ENCODE measurements at regions not wholly inside any gene's neighbourhood (a gene's known extent, or its start where the extent isn't known, plus 50 kb on each side); places are given as distances from the start of the nearest gene placed in this dataset.

- TF ChIP-seq, protein P1, sequence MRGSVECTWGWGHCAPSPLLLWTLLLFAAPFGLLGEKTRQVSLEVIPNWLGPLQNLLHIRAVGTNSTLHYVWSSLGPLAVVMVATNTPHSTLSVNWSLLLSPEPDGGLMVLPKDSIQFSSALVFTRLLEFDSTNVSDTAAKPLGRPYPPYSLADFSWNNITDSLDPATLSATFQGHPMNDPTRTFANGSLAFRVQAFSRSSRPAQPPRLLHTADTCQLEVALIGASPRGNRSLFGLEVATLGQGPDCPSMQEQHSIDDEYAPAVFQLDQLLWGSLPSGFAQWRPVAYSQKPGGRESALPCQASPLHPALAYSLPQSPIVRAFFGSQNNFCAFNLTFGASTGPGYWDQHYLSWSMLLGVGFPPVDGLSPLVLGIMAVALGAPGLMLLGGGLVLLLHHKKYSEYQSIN (CRISPR knock-in tag; IDR thresholded peaks at IDR 0.05; ENCODE audit: borderline replicate concordance) = no peak
- TF ChIP-seq ATF6 (CRISPR knock-in tag; conservative IDR thresholded peaks at IDR 0.05) (no peak), KMT2B (CRISPR knock-in tag; IDR thresholded peaks at IDR 0.05) (no peak), TRIM24 (CRISPR knock-in tag; IDR thresholded peaks at IDR 0.05) (no peak), ATF4 (CRISPR knock-in tag; IDR thresholded peaks at IDR 0.05) (0 out of 4 replicates have a peak, but pooled peaks of 1 of the 2 experiments have one; percentile 59), ZNF780A (CRISPR knock-in tag; IDR thresholded peaks at IDR 0.05) (no peak), PHF21A (CRISPR knock-in tag; IDR thresholded peaks at IDR 0.05) (no peak), ZNF850 (CRISPR knock-in tag; conservative IDR thresholded peaks at IDR 0.05) (no peak), ZSCAN20 (CRISPR knock-in tag; IDR thresholded peaks at IDR 0.05; ENCODE audit: borderline replicate concordance) (no peak), HDAC2 (CRISPR knock-in tag; IDR thresholded peaks at IDR 0.05) (peak; percentile 81), CENPBD1 (CRISPR knock-in tag; IDR thresholded peaks at IDR 0.05; ENCODE audit: borderline replicate concordance, low read depth) (no peak), HNRNPLL (IDR thresholded peaks at IDR 0.05; ENCODE audit: low read depth, low read length, poor library complexity, severe bottlenecking) (no peak), ZNF879 (CRISPR knock-in tag; IDR thresholded peaks at IDR 0.05) (no peak), HDAC1 (CRISPR knock-in tag; IDR thresholded peaks at IDR 0.05) (peak; percentile 26; the same call in 1 of the 2 replicates), THRA (CRISPR knock-in tag; IDR thresholded peaks at IDR 0.05; ENCODE audit: borderline replicate concordance) (peak; percentile 52; the same call in 1 of the 2 replicates), ZNF652 (CRISPR knock-in tag; IDR thresholded peaks at IDR 0.05; ENCODE audit: borderline replicate concordance, low read depth) (no peak), ZNF614 (CRISPR knock-in tag; IDR thresholded peaks at IDR 0.05; ENCODE audit: borderline replicate concordance) (no peak), SRF (IDR thresholded peaks at IDR 0.05; ENCODE audit: low read depth, low read length) (no peak), ZBTB7B (CRISPR knock-in tag; IDR thresholded peaks at IDR 0.05) (no peak), NR2F6 (IDR thresholded peaks at IDR 0.05) (peak; percentile 45; the same call in 1 of the 2 replicates), NR2F6 (CRISPR knock-in tag; IDR thresholded peaks at IDR 0.05) (peak; percentile 59; the same call in 1 of the 2 replicates)
- TF ChIP-seq, protein P2, sequence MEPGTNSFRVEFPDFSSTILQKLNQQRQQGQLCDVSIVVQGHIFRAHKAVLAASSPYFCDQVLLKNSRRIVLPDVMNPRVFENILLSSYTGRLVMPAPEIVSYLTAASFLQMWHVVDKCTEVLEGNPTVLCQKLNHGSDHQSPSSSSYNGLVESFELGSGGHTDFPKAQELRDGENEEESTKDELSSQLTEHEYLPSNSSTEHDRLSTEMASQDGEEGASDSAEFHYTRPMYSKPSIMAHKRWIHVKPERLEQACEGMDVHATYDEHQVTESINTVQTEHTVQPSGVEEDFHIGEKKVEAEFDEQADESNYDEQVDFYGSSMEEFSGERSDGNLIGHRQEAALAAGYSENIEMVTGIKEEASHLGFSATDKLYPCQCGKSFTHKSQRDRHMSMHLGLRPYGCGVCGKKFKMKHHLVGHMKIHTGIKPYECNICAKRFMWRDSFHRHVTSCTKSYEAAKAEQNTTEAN (CRISPR knock-in tag; conservative IDR thresholded peaks at IDR 0.05) = no peak
Observed at GRCh38 chr2:215876139-215876936, 137.0 kb downstream of the MREG start (continued).

Data from HepG2 (cell line).